CD4-positive, CD25-positive, alpha-beta regulatory T cell (primary cell): ENCODE measurements at regions not wholly inside any gene's neighbourhood (a gene's known extent, or its start where the extent isn't known, plus 50 kb on each side); places are given as distances from the start of the nearest gene placed in this dataset.

Experiments used
- ATAC-seq, 2 donors: fragments of 150-1000 bp; cut with Tn5 transposase; one replicate each; pipeline ENCODE4 v1.10.0; 2021; ENCODE audit warnings: low read depth in 2 of 2, moderate number of reproducible peaks in 2 of 2, moderate library complexity in 1 of 2
- DNase-seq, 3 donors: peaks; one replicate each; pipeline versions ENCODE4 v3.0.0 to v3.0.0-alpha.2; 2012 to 2022; ENCODE audit warnings: mixed read lengths in 1 of 3
- H3K27ac ChIP-seq: one replicate; pipeline ENCODE4 v1.7.0; 2013; ENCODE audit warnings: mild to moderate bottlenecking, low read length; ENCODE audit not compliant: insufficient read depth, poor library complexity, severe bottlenecking
- H3K27me3 ChIP-seq: one replicate; pipeline ENCODE4 v1.7.0; 2013; ENCODE audit warnings: low read length; ENCODE audit not compliant: control insufficient read depth, insufficient read depth
- H3K36me3 ChIP-seq: one replicate; pipeline ENCODE4 v1.7.0; 2013; ENCODE audit warnings: mild to moderate bottlenecking, low read length, moderate library complexity; ENCODE audit not compliant: control insufficient read depth, insufficient read depth
- H3K4me1 ChIP-seq: 2 replicates; pipeline ENCODE4 v1.7.0; 2013; ENCODE audit warnings: mild to moderate bottlenecking, low read length; ENCODE audit not compliant: insufficient read depth, control insufficient read depth, poor library complexity, severe bottlenecking
- H3K4me3 ChIP-seq: one replicate; pipeline ENCODE4 v1.7.0; 2013; ENCODE audit warnings: low read depth, mild to moderate bottlenecking, low read length, moderate library complexity
- H3K9me3 ChIP-seq, 2 experiments: 1 replicate in 1 of 2; 2 replicates in 1 of 2; pipeline ENCODE4 v1.7.0; 2013; ENCODE audit warnings: low read length in 2 of 2, mild to moderate bottlenecking in 1 of 2, moderate library complexity in 1 of 2; ENCODE audit not compliant: control insufficient read depth in 2 of 2
- H3K27ac Mint-ChIP-seq, 3 donors: one replicate each; pipeline ENCODE4 v1.8.0; 2020 to 2022; ENCODE audit warnings: mild to moderate bottlenecking in 3 of 3, mixed read lengths in 3 of 3, moderate library complexity in 2 of 3
- H3K27me3 Mint-ChIP-seq: one replicate; pipeline ENCODE4 v1.8.0; 2022; ENCODE audit warnings: mild to moderate bottlenecking, mixed read lengths
- H3K36me3 Mint-ChIP-seq: one replicate; pipeline ENCODE4 v1.8.0; 2020; ENCODE audit warnings: mixed read lengths
- H3K4me1 Mint-ChIP-seq, 4 donors: one replicate each; pipeline ENCODE4 v1.8.0; 2020 to 2022; ENCODE audit warnings: mixed read lengths in 4 of 4, mild to moderate bottlenecking in 1 of 4
- H3K4me3 Mint-ChIP-seq, 4 donors: one replicate each; pipeline ENCODE4 v1.8.0; 2020 to 2022; ENCODE audit warnings: mild to moderate bottlenecking in 4 of 4, mixed read lengths in 4 of 4, moderate library complexity in 3 of 4
- H3K9me3 Mint-ChIP-seq, 7 donors: one replicate each; pipeline ENCODE4 v1.8.0; 2020 to 2022; ENCODE audit warnings: mixed read lengths in 7 of 7, mild to moderate bottlenecking in 3 of 7, moderate library complexity in 2 of 7

DNA sequence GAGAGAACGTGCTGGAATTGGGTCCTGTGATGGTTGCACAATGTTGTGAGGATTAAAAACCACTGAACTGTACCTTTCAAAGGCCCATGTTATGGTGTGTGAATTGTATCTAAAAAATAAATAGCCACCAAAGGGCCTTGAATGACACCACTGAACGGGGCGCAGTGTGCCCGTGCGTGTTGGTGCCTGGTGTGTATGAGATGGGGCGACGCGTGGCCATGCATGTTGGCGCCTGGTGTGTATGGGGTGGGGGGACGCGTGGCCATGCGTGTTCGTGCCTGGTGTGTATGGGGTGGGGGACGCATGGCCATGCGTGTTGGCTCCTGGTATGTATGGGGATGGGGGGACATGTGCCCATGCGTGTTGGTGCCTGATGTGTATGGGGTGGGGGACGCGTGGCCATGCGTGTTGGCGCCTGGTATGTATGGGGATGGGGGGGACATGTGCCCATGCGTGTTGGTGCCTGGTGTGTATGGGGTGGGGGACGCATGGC lies 66.6 kb upstream of the HELT start:
- Histone ChIP-seq H3K9me3 (no peaks in the 10 kb centered on the region), H3K4me3 (no peak overlapping the region), H3K27ac (no peak overlapping the region), H3K36me3 (no peaks in the 10 kb centered on the region), H3K4me1 (no peaks in the 10 kb centered on the region), H3K27me3 (peaks cover 5% of the 10 kb centered on the region)
- no peak overlapping the region for H3K4me3 Mint-ChIP-seq
- H3K27ac Mint-ChIP-seq, result no peak overlapping the region
- H3K36me3 Mint-ChIP-seq, result no peaks in the 10 kb centered on the region
- DNase-seq, result no peak
- no peak for ATAC-seq
- H3K4me1 Mint-ChIP-seq, result no peaks in the 10 kb centered on the region
- peaks cover 27% of the 10 kb centered on the region for H3K27me3 Mint-ChIP-seq
- H3K9me3 Mint-ChIP-seq, result peaks cover 0 to 3% (median 0%) of the 10 kb centered on the region in 7 donors

DNA sequence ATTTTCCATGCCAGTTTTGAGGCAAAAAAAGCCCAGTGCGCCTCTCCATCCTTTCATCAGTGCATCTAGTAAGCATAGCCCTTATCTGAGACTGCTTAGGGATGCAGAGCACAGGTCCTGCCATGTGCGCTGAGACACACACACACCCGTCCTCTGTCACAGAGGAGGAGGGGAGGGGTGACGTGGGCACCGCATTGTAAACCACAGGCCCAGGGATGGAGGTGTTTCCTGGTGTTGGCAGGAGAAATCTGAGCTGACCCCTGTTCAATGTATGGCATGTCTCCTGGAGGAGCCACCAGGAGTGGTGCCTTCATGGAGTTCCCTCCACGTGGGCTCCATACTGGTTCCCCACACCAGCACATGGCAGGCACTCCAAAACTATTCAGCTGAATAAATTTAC lies 65.8 kb upstream of the HELT start:
- Mint-ChIP-seq H3K27ac (no peak overlapping the region), H3K27me3 (peaks cover 20% of the 10 kb centered on the region), H3K36me3 (no peaks in the 10 kb centered on the region), H3K4me1 (no peaks in the 10 kb centered on the region), H3K4me3 (no peak overlapping the region), H3K9me3 (peaks cover 0 to 3% (median 0%) of the 10 kb centered on the region in 7 donors)
- DNase-seq (no peak), ATAC-seq (no peak)
- no peaks in the 10 kb centered on the region for H3K36me3 ChIP-seq
- no peaks in the 10 kb centered on the region for H3K9me3 ChIP-seq
- no peak overlapping the region for H3K4me3 ChIP-seq
- H3K4me1 ChIP-seq, result no peaks in the 10 kb centered on the region
- H3K27me3 ChIP-seq, result no peaks in the 10 kb centered on the region
- H3K27ac ChIP-seq, result no peak overlapping the region

DNA sequence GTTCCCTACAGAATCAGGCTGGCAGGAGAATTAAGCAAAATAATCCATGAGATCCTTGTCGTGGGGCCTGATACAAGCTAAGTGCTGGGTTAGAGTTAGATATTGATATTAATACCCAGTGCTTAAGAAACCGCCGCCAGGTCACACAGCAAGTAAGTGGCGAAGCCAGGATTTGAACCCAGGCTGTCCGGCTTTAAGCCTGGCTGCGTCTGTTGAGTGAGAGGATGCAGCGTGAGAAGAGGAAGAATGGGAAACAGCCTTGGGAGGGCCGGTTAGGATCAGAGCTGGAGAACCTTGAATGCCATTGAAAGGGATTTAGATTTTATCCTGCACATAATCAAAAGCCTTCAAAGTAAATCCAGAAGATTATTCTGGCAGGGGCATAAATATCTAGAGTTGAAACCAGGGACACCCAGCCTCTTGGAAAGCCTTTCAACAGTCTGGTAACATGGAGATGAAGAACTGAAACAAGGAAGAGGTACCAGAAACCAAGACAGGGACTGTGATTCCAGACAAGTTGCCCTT lies 64.8 kb upstream of the HELT start:
- DNase-seq (no peak), ATAC-seq (no peak)
- Mint-ChIP-seq H3K27ac (no peak overlapping the region), H3K4me3 (no peak overlapping the region), H3K36me3 (no peaks in the 10 kb centered on the region), H3K4me1 (no peaks in the 10 kb centered on the region), H3K9me3 (peaks cover 0 to 3% (median 0%) of the 10 kb centered on the region in 7 donors), H3K27me3 (peaks cover 15% of the 10 kb centered on the region)
- Histone ChIP-seq H3K4me1 (no peaks in the 10 kb centered on the region), H3K4me3 (no peak overlapping the region), H3K9me3 (no peaks in the 10 kb centered on the region), H3K27me3 (no peaks in the 10 kb centered on the region), H3K36me3 (no peaks in the 10 kb centered on the region), H3K27ac (no peak overlapping the region)

DNA sequence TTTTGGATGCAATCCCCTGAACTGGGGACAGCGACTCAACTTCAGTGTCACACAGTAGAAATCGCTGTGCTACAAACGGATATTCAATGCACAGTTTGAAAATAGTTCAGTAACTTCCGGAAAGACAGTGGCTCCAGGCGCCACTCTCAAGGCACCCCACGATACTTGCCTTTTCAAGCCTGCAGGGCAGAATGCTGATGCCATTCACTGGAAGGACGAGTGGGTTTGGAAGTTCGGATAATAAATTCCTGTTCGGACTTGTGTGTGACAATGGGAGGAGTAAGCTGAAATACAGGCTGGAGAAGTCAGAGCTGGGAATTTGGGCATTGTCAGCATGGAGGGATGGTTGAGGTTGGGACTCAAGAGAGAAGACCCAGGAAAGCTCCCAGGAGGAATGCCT lies 64.3 kb upstream of the HELT start:
- no peak overlapping the region for H3K27ac ChIP-seq
- H3K36me3 Mint-ChIP-seq, result no peaks in the 10 kb centered on the region

DNA sequence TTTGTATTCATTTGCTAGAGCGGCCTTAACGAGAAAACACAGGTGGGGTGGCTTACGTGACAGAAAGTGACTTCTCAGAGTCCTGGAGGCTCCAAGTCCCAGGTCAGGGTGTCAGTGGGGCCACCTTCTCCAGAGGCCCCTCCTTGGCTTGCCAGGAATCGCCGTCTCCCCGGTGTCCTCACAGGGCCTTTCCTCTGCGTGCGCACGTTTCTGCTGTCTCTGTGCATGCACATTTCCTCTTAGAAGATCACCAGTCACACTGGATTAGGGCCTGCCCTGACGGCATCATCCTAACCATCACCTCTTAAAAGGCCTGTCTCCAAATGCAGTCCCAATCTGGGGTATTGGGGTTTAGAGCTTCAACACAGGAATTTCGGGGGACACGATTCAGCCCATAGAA lies 63.8 kb upstream of the HELT start:
- DNase-seq, result no peak
- no peaks in the 10 kb centered on the region for H3K36me3 ChIP-seq

More for the DNA sequence above, 64.3 kb upstream of the HELT start:
- Histone ChIP-seq H3K36me3 (no peaks in the 10 kb centered on the region), H3K4me1 (no peaks in the 10 kb centered on the region), H3K9me3 (no peaks in the 10 kb centered on the region), H3K4me3 (no peak overlapping the region), H3K27me3 (no peaks in the 10 kb centered on the region)
- no peak for ATAC-seq
- Mint-ChIP-seq H3K9me3 (peaks cover 0 to 3% (median 0%) of the 10 kb centered on the region in 7 donors), H3K27me3 (peaks cover 11% of the 10 kb centered on the region), H3K4me3 (no peak overlapping the region), H3K4me1 (peaks cover 0 to 1% (median 0%) of the 10 kb centered on the region in 4 donors), H3K27ac (no peak overlapping the region)
- no peak for DNase-seq

DNA sequence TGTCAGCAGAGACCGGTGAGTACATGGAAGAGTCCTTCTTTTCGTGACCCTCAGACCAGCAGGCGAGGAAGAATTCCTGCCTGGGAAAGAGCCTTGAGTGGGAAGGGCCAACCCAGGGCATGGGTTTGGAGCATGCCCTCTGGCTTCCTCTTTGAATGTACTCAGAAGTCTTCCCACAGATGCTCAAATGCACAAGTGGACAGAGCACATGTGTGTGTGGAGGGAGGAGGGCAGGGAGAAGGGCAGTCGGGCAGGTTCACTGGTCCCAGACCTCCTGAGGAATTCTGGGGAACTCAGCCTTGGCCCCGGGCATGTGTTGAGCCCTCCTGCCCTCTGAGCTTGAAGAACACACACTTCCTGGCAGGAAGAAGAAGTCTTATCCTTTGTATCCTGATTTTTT lies 63.2 kb upstream of the HELT start:
- Histone ChIP-seq H3K4me3 (no peak overlapping the region), H3K36me3 (no peaks in the 10 kb centered on the region), H3K27me3 (no peaks in the 10 kb centered on the region), H3K27ac (no peak overlapping the region), H3K4me1 (no peaks in the 10 kb centered on the region), H3K9me3 (no peaks in the 10 kb centered on the region)
- ATAC-seq, result no peak
- peaks cover 6% of the 10 kb centered on the region for H3K27me3 Mint-ChIP-seq
- no peak overlapping the region for H3K27ac Mint-ChIP-seq
- no peak overlapping the region for H3K4me3 Mint-ChIP-seq
- H3K9me3 Mint-ChIP-seq, result peaks cover 0 to 3% (median 0%) of the 10 kb centered on the region in 7 donors
- peaks cover 0 to 2% (median 0%) of the 10 kb centered on the region in 4 donors for H3K4me1 Mint-ChIP-seq
- DNase-seq, result no peak
- H3K36me3 Mint-ChIP-seq, result no peaks in the 10 kb centered on the region

More for the DNA sequence above, 63.8 kb upstream of the HELT start:
- H3K9me3 ChIP-seq, result no peaks in the 10 kb centered on the region
- Mint-ChIP-seq H3K9me3 (peaks cover 0 to 3% (median 0%) of the 10 kb centered on the region in 7 donors), H3K4me1 (peaks cover 0 to 2% (median 0%) of the 10 kb centered on the region in 4 donors), H3K36me3 (no peaks in the 10 kb centered on the region), H3K4me3 (no peak overlapping the region), H3K27ac (no peak overlapping the region), H3K27me3 (peaks cover 6% of the 10 kb centered on the region)
- no peak overlapping the region for H3K4me3 ChIP-seq
- no peaks in the 10 kb centered on the region for H3K4me1 ChIP-seq
- H3K27ac ChIP-seq, result no peak overlapping the region
- H3K27me3 ChIP-seq, result no peaks in the 10 kb centered on the region
- ATAC-seq, result no peak

DNA sequence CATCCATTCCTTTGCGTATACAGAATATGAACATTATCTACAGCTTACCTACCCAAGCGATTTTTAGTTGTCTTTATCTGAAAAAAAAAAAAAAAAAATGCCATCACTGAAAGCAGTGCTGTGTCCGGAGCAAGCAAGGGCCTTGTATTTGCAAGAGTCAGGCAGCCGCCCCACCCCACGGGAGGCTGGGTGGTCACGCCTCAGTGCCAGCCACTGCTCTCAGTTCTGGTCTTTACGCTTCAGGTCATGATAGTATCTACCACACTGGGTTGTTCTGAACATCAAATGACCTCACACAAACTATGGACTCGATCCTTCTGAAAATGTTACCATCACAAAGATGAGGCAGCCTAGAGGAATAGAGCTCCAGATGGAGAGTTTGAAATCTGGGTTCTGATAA lies 62.7 kb upstream of the HELT start:
- Histone ChIP-seq H3K4me1 (no peaks in the 10 kb centered on the region), H3K9me3 (no peaks in the 10 kb centered on the region), H3K4me3 (no peak overlapping the region), H3K27ac (no peak overlapping the region), H3K27me3 (no peaks in the 10 kb centered on the region), H3K36me3 (no peaks in the 10 kb centered on the region)
- Mint-ChIP-seq H3K9me3 (peaks cover 0 to under 1% (median 0%) of the 10 kb centered on the region in 7 donors), H3K4me3 (no peak overlapping the region), H3K4me1 (peaks cover 0 to 2% (median 0%) of the 10 kb centered on the region in 4 donors), H3K27ac (no peak overlapping the region), H3K27me3 (peaks cover 6% of the 10 kb centered on the region), H3K36me3 (no peaks in the 10 kb centered on the region)
- ATAC-seq (no peak), DNase-seq (no peak)

DNA sequence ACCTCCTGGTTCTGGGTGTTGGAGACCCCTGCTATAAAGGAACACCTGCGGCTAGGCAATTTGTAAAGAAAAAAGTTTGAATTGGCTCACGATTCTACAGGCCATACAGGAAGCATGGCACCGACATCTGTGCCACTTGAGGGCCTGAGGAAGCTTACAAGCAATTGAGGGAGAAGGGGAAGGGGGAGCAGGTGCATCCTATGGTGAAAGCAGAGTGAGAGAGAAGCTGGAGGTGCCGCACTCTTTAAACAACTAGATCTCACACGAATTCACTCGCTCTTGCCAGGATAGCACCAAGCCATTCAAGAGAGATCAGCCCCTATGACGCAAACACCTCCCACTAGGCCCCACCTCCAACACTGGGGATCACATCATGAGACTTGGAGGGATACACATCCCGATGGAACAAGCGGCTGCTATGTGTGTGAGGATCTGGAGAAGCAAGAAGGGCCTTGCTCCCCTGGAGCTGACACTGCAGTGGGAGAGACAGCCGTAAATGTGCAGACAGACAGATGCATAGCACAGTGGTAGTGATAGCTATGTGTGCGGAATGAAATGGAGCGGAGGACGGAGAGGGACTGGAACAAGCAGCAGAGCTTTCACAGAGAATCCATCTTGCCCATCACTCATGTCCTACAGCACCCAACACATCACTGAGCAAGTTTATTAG lies 60.7 kb upstream of the HELT start:
- Mint-ChIP-seq H3K36me3 (no peaks in the 10 kb centered on the region), H3K4me1 (peaks cover 0 to 2% (median 0%) of the 10 kb centered on the region in 4 donors), H3K9me3 (no peaks in the 10 kb centered on the region), H3K4me3 (no peak overlapping the region), H3K27ac (no peak overlapping the region), H3K27me3 (no peaks in the 10 kb centered on the region)
- H3K9me3 ChIP-seq, result no peaks in the 10 kb centered on the region
- no peak overlapping the region for H3K4me3 ChIP-seq
- no peak for DNase-seq
- H3K36me3 ChIP-seq, result no peaks in the 10 kb centered on the region
- no peaks in the 10 kb centered on the region for H3K27me3 ChIP-seq
- ATAC-seq, result no peak
- H3K27ac ChIP-seq, result no peak overlapping the region
- H3K4me1 ChIP-seq, result no peaks in the 10 kb centered on the region
